GM12801 (cell line): ENCODE measurements at regions not wholly inside any gene's neighbourhood (a gene's known extent, or its start where the extent isn't known, plus 50 kb on each side); places are given as distances from the start of the nearest gene placed in this dataset.

Experiments used
- TF ChIP-seq, protein P1 (sequence below): IDR thresholded peaks from one replicate; pipeline ENCODE4 v1.5.1; 2011; ENCODE audit warnings: control low read depth; ENCODE audit not compliant: insufficient read length; ENCODE audit errors: extremely low read depth

DNA sequence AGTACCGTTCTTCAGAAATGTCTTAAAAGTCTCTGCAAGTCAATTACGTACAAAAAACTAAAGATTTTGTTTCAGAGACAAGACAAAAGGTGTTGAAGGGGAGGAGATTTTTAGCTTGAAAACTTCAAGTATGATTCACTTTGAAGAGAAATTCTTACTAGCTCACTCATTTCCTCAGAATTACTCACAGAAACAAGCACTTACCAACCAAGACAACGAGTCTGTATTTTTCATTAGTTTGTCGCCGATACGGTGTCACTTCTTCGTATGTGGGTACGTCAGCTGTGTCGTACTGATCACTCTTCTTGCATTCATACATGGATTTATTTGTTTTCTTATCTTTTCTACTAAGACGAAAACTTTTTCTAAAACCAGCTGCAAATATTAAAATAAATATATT lies 90.6 kb upstream of the ODAD2 start:
- TF ChIP-seq, protein P1, sequence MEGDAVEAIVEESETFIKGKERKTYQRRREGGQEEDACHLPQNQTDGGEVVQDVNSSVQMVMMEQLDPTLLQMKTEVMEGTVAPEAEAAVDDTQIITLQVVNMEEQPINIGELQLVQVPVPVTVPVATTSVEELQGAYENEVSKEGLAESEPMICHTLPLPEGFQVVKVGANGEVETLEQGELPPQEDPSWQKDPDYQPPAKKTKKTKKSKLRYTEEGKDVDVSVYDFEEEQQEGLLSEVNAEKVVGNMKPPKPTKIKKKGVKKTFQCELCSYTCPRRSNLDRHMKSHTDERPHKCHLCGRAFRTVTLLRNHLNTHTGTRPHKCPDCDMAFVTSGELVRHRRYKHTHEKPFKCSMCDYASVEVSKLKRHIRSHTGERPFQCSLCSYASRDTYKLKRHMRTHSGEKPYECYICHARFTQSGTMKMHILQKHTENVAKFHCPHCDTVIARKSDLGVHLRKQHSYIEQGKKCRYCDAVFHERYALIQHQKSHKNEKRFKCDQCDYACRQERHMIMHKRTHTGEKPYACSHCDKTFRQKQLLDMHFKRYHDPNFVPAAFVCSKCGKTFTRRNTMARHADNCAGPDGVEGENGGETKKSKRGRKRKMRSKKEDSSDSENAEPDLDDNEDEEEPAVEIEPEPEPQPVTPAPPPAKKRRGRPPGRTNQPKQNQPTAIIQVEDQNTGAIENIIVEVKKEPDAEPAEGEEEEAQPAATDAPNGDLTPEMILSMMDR: no peak

DNA sequence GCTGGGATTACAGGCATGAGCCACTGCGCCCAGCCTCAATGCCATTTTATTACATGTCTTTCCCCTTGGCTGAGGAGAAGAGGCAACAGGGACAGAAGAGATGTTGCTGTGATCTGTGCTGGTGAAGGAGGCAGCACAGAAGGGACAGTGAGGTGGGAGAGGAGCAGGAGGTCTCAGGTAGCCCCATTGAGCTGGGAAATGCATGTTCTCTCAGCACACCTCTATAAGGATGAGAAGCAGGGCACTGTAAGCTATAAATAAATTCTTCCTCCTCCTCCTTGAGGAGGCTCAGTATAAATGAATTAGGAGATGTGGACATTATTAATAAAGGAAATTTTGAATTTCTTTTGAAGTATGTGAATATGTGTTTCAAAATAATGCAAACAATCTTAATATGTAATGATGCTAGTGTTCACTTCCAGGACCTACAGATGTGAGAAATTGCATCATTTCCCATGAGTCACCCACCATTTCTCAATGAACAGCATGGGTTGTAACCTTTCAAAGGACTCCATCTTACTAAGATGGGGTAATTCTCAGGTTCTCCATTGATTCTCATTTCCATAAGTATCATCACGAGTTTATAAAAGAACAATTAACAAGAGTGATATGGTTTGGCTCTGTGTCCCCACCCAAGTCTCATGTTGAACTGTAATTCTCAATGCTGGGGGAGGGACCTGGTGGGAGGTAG lies 88.9 kb upstream of the ODAD2 start:
- TF ChIP-seq, protein P1: no peak

DNA sequence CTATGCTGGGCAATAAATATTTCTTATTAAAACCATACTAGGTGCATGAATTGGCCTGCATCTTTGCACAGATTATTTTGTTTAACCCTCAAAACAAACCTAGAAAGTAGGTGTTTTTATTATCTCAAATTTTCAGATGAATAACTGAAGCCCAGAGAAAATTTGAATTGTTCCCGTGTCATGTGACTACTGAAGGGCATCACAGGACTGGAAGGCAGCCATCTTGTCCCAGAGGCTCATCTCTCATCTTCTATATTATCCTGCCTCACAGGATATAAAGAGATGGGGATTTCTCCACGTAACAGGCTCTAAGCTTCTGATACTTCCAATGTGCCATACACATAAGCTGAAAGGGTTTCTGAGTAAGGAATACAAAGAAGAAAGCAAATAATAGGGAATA lies 84.0 kb upstream of the ODAD2 start:
- TF ChIP-seq, protein P1: no peak

DNA sequence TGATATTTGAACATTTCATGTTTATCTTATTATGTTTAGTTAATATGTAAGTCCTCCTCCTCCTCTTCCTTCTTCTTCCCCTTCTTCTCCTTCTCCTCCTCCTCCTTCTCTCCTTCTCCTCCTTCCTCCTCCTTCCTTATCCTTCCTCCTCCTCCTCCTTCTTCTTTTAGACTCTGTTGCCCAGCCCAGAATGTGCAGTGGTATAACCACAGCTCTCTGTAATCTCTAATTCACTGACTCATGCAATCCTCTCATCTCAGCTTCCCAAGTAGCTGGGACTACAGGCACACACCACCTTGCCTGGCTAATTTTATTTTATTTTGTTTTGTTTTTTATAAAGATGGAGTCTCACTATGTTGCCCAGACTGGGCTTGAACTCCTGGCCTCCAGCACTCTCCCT lies 83.4 kb upstream of the ODAD2 start:
- TF ChIP-seq, protein P1: no peak

DNA sequence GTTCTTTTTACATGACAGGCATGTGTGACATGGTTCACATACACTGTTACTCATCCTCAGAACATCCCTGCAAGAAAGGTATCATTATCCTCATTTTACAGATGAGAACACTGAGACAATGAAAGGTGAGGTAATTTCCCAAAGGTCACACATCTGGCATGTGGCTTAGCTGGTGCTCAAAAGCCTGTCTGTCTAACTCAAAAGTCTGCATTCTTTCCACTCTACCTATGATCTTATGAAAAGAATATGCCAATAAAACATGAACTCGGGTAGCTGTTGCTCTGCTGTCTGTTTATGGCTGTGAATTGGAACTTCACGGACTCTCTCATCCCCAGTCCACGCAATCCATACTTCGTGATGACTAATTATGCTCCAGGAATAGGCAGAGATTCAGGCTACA lies 79.0 kb upstream of the ODAD2 start:
- TF ChIP-seq, protein P1: no peak

DNA sequence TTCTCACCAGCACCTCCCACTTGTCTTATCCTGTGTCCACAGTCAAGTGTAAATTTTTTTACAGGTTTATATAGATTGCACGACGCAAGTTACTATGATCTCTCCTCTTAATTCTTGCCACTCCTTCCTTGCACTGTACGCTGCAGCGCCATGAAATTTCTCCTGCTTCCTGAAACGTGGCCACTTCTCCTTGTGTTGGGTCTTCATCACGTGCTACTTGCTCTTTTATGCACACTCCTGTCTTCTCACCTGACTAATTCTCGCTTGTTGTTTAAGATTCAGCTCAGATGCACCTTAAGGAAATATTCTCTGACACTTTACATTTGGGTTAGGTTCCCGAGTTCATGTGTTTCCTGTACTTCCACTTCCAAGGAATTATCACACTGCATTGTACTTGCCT lies 76.5 kb upstream of the ODAD2 start:
- TF ChIP-seq, protein P1: no peak

DNA sequence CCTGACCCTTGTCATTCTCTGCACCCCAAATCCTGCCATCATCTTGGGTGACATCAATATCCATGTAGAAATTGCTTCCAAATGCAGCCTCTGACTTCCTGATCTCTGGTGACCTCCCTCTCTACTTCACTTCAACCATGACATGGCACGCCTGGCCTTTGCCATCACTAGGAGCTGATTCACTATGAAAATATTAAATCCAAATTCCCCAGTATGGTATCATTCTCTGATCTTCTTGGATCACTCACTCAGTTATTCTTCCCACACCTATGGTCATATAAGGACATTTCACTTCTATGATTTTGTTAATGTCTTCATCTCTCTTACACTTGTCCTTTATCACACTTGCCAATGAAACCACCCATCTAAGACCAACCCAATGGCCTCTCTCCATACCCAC lies 73.7 kb upstream of the ODAD2 start:
- TF ChIP-seq, protein P1: no peak
